KBM-7 (cell line): ENCODE measurements at regions not wholly inside any gene's neighbourhood (a gene's known extent, or its start where the extent isn't known, plus 50 kb on each side); places are given as distances from the start of the nearest gene placed in this dataset.

ENCODE experiments used
- DNase-seq: peaks from one replicate; pipeline ENCODE4 v3.0.0-alpha.2; 2015
- in situ Hi-C: fragments of 300-500 bp; cut with MboI; formaldehyde crosslinking; loops from 2 replicates; pipeline ENCODE4 v1.14.3; 2020; ENCODE audit warnings: low sequenced_read_pairs, low pct_unique_long_range_greater_than_20kb, mixed read lengths

- DNase-seq: no peak
- in situ Hi-C loops: no loop called here
These were observed 560.5 kb downstream of the PKHD1 start for GRCh38 chr6:51526922-51527321.

- no peak for DNase-seq
- in situ Hi-C loops: no loop called here
These were observed 558.9 kb downstream of the PKHD1 start for GRCh38 chr6:51528556-51528955.

- in situ Hi-C loops: no loop called here
These were observed 558.2 kb downstream of the PKHD1 start for GRCh38 chr6:51529240-51529639.

GRCh38 chr6:51531623-51532022 is 555.8 kb downstream of the PKHD1 start:
- DNase-seq: no peak
- in situ Hi-C loops: no loop called here

More at GRCh38 chr6:51529240-51529639, 558.2 kb downstream of the PKHD1 start:
- no peak for DNase-seq

- in situ Hi-C loops: no loop called here
- DNase-seq: peak; percentile 18
These were observed 553.5 kb downstream of the PKHD1 start for GRCh38 chr6:51533962-51534361.

- DNase-seq: no peak
- in situ Hi-C loops: no loop called here
These were observed 552.1 kb downstream of the PKHD1 start for GRCh38 chr6:51535327-51535726.

GRCh38 chr6:51536728-51537127 is 550.7 kb downstream of the PKHD1 start:
- DNase-seq: no peak
- in situ Hi-C loops: no loop called here

- in situ Hi-C loops: no loop called here
- DNase-seq: no peak
These were observed 545.6 kb downstream of the PKHD1 start for GRCh38 chr6:51541847-51542246.

GRCh38 chr6:51542475-51542874 is 544.9 kb downstream of the PKHD1 start:
- no peak for DNase-seq
- in situ Hi-C loops: no loop called here

GRCh38 chr6:51550243-51550642 is 537.2 kb downstream of the PKHD1 start:
- no peak for DNase-seq
- in situ Hi-C loops: no loop called here

- no peak for DNase-seq
- in situ Hi-C loops: no loop called here
These were observed 535.0 kb downstream of the PKHD1 start for GRCh38 chr6:51552435-51552834.

GRCh38 chr6:51553246-51554015 is 534.0 kb downstream of the PKHD1 start:
- no peak for DNase-seq
- in situ Hi-C loops: no loop called here

GRCh38 chr6:51554029-51554428 is 533.4 kb downstream of the PKHD1 start:
- in situ Hi-C loops: no loop called here
- DNase-seq: no peak

GRCh38 chr6:51559059-51559458 is 528.4 kb downstream of the PKHD1 start:
- no peak for DNase-seq
- in situ Hi-C loops: no loop called here

- no peak for DNase-seq
- in situ Hi-C loops: no loop called here
These were observed 525.2 kb downstream of the PKHD1 start for GRCh38 chr6:51562198-51562597.
